Tibial nerve (tissue), 4 donors: ENCODE measurements at regions not wholly inside any gene's neighbourhood (a gene's known extent, or its start where the extent isn't known, plus 50 kb on each side); places are given as distances from the start of the nearest gene placed in this dataset.

Source experiments
- EP300 ChIP-seq, 2 donors: sonication (generic); formaldehyde crosslinking; IDR thresholded peaks; one replicate each; pipeline ENCODE4 v1.6.1; 2017; ENCODE audit warnings: antibody characterized with exemption in 2 of 2, mild to moderate bottlenecking in 1 of 2
- TF ChIP-seq, protein P1 (sequence below), 5 experiments: fragments of 200-600 bp in 3 of 5; fragments of 450-650 bp in 2 of 5; sonication (generic) in 3 of 5; IDR thresholded peaks; one replicate each; pipeline ENCODE4 v1.5.1; 2016 to 2019; ENCODE audit warnings: antibody characterized with exemption in 5 of 5, mild to moderate bottlenecking in 3 of 5, moderate library complexity in 2 of 5

DNA sequence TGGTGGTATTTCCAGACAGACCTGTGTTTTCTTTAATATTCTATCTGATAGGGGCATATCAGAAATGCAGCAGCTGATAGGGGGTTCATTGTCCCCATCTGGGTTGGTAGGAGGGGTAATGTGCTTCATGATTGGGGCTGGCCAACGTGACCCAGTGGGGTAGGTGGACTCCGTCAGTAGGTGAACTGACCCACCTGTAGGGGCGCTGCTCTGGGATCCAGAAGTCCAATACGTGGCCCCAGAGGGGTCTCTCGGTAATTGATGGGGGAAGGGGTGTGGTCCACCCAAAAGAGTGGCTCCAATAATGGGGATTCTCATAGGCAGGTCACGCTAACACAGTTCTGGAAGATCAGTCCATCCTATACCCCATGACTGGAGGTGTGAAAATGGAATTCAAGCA, 112.0 kb downstream of the PRLHR start:
- no peak for TF ChIP-seq EP300 (IDR thresholded peaks at IDR 0.05)
- TF ChIP-seq, protein P1, sequence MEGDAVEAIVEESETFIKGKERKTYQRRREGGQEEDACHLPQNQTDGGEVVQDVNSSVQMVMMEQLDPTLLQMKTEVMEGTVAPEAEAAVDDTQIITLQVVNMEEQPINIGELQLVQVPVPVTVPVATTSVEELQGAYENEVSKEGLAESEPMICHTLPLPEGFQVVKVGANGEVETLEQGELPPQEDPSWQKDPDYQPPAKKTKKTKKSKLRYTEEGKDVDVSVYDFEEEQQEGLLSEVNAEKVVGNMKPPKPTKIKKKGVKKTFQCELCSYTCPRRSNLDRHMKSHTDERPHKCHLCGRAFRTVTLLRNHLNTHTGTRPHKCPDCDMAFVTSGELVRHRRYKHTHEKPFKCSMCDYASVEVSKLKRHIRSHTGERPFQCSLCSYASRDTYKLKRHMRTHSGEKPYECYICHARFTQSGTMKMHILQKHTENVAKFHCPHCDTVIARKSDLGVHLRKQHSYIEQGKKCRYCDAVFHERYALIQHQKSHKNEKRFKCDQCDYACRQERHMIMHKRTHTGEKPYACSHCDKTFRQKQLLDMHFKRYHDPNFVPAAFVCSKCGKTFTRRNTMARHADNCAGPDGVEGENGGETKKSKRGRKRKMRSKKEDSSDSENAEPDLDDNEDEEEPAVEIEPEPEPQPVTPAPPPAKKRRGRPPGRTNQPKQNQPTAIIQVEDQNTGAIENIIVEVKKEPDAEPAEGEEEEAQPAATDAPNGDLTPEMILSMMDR (IDR thresholded peaks at IDR 0.05) = no peak
